ENCODE measurements at regions not wholly inside any gene's neighbourhood (a gene's known extent, or its start where the extent isn't known, plus 50 kb on each side); places are given as distances from the start of the nearest gene placed in this dataset.

DNA sequence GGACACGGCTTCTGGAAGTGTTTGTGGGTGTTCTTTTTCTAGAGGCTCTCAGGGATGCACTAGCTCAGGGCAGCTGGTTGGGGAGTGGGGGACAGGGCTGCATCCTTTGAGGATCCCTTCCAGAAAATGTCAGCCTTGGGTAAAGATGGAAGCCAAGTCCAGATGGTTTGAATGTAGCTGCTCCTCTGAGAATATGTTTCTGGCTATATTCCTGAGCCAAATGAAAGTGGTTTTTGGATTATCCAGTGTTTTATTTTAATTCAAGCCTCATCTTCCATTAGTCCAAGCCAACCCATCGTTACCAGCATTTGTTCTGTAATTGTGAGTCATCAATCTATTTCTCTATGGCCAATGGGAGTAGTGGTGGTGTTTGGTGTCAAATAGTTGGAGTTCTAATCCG lies 70.4 kb downstream of the SPRY4 start:
- DNase-seq (no peak), ATAC-seq (ENCODE audit: low read depth) (no peak)
- H2AFZ ChIP-seq (ENCODE audit: insufficient read depth, low read depth, low read length, poor library complexity, severe bottlenecking): no peak overlapping the region
- H3K27ac ChIP-seq (ENCODE audit: low read length in 2 of 2): no peak overlapping the region
- H3K4me2 ChIP-seq (replicated peaks; ENCODE audit: low read depth, low read length, poor library complexity, severe bottlenecking): no peak overlapping the region
- H3K4me3 Mint-ChIP-seq: no peak overlapping the region
- H3K4me1 Mint-ChIP-seq: no peaks in the 10 kb centered on the region
- H4K20me1 ChIP-seq (ENCODE audit: control insufficient read depth, insufficient read depth, low read length, poor library complexity, severe bottlenecking): no peaks in the 10 kb centered on the region
- H3K9ac ChIP-seq (ENCODE audit: low read length): no peak overlapping the region
- WGBS (ENCODE audit: insufficient coverage): 90% methylated on average over 1 of the region's 3 CpGs
- intact Hi-C loops (cut with micrococcal nuclease): no loop called here
- no peaks in the 10 kb centered on the region for H3K36me3 ChIP-seq (replicated peaks in 1 of 2; ENCODE audit: control extremely low read depth in 1 of 2, control insufficient read depth in 1 of 2, extremely low read depth in 1 of 2, insufficient read depth in 2 of 2, low read length in 1 of 2)
- no peaks in the 10 kb centered on the region for H3K79me2 ChIP-seq (ENCODE audit: control insufficient read depth, insufficient read depth, low read length)
- peaks cover 0 to 5% (median 0%) of the 10 kb centered on the region in 3 donors for H3K9me3 ChIP-seq (ENCODE audit: control extremely low read depth in 1 of 3, control insufficient read depth in 2 of 3, insufficient read depth in 1 of 3, low read length in 2 of 3)
- peaks cover 8% of the 10 kb centered on the region for H3K27me3 Mint-ChIP-seq
- no peaks in the 10 kb centered on the region for H3K9me3 Mint-ChIP-seq (ENCODE audit: insufficient read depth)
- ChIA-PET POLR2A (no interaction called here), CTCF (no interaction called here)
- no peaks in the 10 kb centered on the region for H3K4me1 ChIP-seq (ENCODE audit: control insufficient read depth in 2 of 2, insufficient read depth in 2 of 2, low read length in 2 of 2)
- TF ChIP-seq CTCF (IDR thresholded peaks at IDR 0.05) (no peak), EZH2 (IDR thresholded peaks at IDR 0.05; ENCODE audit: borderline replicate concordance, insufficient read depth, low read depth, low read length, poor library complexity, severe bottlenecking) (no peak)
- H3K27me3 ChIP-seq (replicated peaks in 1 of 4; ENCODE audit: control extremely low read depth in 1 of 4, control insufficient read depth in 3 of 4, insufficient read depth in 4 of 4, low read length in 3 of 4): no peaks in the 10 kb centered on the region
- no peak overlapping the region for H3K4me3 ChIP-seq (ENCODE audit: control extremely low read depth in 1 of 5, extremely low read depth in 1 of 5, insufficient read depth in 1 of 5, low read depth in 2 of 5, low read length in 4 of 5)
- no peak overlapping the region for H3K27ac Mint-ChIP-seq

DNA sequence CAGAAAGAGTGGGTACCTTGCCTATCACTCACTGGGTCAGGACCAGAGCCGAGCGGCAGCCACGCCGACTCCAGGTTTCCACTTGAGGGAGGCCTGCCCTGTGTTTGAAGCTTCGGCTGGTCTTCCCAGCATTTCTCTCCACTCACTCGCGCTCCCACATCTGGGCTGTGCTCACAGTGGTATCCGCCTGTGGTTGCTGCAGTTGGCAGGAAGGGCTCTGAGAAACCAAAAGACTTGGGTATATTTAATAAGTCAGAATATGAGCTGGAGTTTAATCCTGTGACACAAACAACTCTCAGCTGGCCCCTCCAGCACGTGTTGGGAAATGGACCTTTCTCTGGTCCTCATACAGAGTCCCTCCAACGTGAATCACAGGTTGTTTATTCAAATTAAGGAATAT lies 70.9 kb downstream of the SPRY4 start:
- H3K4me3 ChIP-seq (ENCODE audit: control extremely low read depth in 1 of 5, extremely low read depth in 1 of 5, insufficient read depth in 1 of 5, low read depth in 2 of 5, low read length in 4 of 5): no peak overlapping the region
- H3K79me2 ChIP-seq (ENCODE audit: control insufficient read depth, insufficient read depth, low read length): no peaks in the 10 kb centered on the region
- DNase-seq: no peak
- no peaks in the 10 kb centered on the region for H4K20me1 ChIP-seq (ENCODE audit: control insufficient read depth, insufficient read depth, low read length, poor library complexity, severe bottlenecking)
- peaks cover 0 to 5% (median 0%) of the 10 kb centered on the region in 3 donors for H3K9me3 ChIP-seq (ENCODE audit: control extremely low read depth in 1 of 3, control insufficient read depth in 2 of 3, insufficient read depth in 1 of 3, low read length in 2 of 3)
- ATAC-seq (ENCODE audit: low read depth): no peak
- no peak overlapping the region for H3K4me2 ChIP-seq (replicated peaks; ENCODE audit: low read depth, low read length, poor library complexity, severe bottlenecking)
- CTCF ChIA-PET: no interaction called here
- no peak for TF ChIP-seq EZH2 (IDR thresholded peaks at IDR 0.05; ENCODE audit: borderline replicate concordance, insufficient read depth, low read depth, low read length, poor library complexity, severe bottlenecking)
- TF ChIP-seq CTCF (IDR thresholded peaks at IDR 0.05): no peak
- Mint-ChIP-seq H3K4me1 (no peaks in the 10 kb centered on the region), H3K9me3 (ENCODE audit: insufficient read depth) (no peaks in the 10 kb centered on the region), H3K27ac (no peak overlapping the region), H3K4me3 (no peak overlapping the region), H3K27me3 (peaks cover 11% of the 10 kb centered on the region)
- POLR2A ChIA-PET: no interaction called here
- no peaks in the 10 kb centered on the region for H3K36me3 ChIP-seq (replicated peaks in 1 of 2; ENCODE audit: control extremely low read depth in 1 of 2, control insufficient read depth in 1 of 2, extremely low read depth in 1 of 2, insufficient read depth in 2 of 2, low read length in 1 of 2)
- no peak overlapping the region for H3K27ac ChIP-seq (ENCODE audit: low read length in 2 of 2)
- no peaks in the 10 kb centered on the region for H3K27me3 ChIP-seq (replicated peaks in 1 of 4; ENCODE audit: control extremely low read depth in 1 of 4, control insufficient read depth in 3 of 4, insufficient read depth in 4 of 4, low read length in 3 of 4)
- WGBS (ENCODE audit: insufficient coverage): 89% methylated on average over 7 of the region's 10 CpGs
- intact Hi-C loops (cut with micrococcal nuclease): no loop called here
- H3K4me1 ChIP-seq (ENCODE audit: control insufficient read depth in 2 of 2, insufficient read depth in 2 of 2, low read length in 2 of 2): no peaks in the 10 kb centered on the region
- no peak overlapping the region for H3K9ac ChIP-seq (ENCODE audit: low read length)
- no peak overlapping the region for H2AFZ ChIP-seq (ENCODE audit: insufficient read depth, low read depth, low read length, poor library complexity, severe bottlenecking)

Measured in B cell (primary cell).